ENCODE measurements at regions not wholly inside any gene's neighbourhood (a gene's known extent, or its start where the extent isn't known, plus 50 kb on each side); places are given as distances from the start of the nearest gene placed in this dataset.

DNA sequence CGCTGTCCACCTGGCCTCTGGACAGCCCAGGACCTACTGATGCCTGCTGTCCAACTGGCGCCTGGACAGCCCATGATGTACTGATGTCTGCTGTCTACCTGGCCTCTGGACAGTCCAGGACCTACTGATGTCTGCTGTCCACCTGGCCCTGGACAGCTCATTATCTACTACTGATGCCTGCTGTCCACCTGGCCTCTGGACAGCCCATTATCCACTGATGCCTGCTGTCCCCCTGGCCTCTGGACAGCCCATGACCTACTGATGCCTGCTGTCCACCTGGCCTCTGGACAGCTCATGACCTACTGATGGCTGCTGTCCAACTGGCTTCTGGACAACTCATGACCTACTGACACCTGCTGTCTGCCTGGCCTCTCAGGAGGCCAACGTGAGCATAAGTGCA is 208.1 kb downstream of the TEX29 start:
- no peak for ATAC-seq
- H3K36me3 Mint-ChIP-seq: no peaks in the 10 kb centered on the region
- H3K27me3 Mint-ChIP-seq: peaks cover 14 to 31% (median 22%) of the 10 kb centered on the region in 5 donors
- peaks cover 0 to 4% (median 1%) of the 10 kb centered on the region in 4 donors for H3K4me1 Mint-ChIP-seq
- no peak overlapping the region for H3K4me3 Mint-ChIP-seq
- POLR2A ChIA-PET: no interaction called here
- no peak for DNase-seq
- H3K9me3 Mint-ChIP-seq: no peaks in the 10 kb centered on the region
- no peak overlapping the region for H3K27ac Mint-ChIP-seq

DNA sequence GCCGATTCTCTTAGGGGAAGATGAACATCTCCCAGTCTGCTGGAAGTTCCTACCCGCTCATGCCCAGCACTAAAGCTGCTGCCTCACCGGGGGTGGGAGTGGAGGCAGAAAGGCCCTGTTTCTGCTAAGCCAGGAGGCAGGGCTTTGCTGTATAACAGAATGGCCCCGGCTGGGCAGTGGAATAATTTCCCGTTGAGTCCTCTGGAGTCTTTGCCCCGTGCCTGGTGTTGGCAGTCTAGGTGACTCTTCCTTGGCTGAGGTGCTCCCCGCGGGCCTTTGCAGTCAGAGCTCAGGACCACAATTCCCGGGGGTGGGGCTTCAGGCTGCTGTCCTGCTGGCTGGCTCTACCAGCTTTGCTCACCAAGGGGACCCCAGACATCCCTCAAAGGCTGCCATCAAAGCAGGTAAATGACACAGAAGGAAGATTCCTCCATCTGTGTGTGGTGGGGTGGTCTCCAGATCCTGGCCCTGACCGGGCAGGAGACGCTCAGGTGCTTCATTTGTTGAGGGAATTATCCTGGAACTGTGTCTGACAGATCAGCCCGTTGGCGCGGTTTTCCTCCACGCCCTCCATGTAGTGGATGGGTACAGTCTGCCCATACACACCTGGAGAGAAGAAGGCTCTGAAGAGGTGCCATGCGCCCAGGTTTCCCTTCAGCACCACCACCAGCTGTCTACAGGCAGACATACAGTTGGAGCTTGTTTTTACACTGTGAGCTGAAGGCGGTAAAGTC is 209.9 kb downstream of the TEX29 start:
- Mint-ChIP-seq H3K9me3 (no peaks in the 10 kb centered on the region), H3K4me1 (peaks cover 3 to 8% (median 5%) of the 10 kb centered on the region in 4 donors), H3K27ac (no peak overlapping the region), H3K36me3 (no peaks in the 10 kb centered on the region), H3K4me3 (no peak overlapping the region), H3K27me3 (peaks cover 17 to 46% (median 24%) of the 10 kb centered on the region in 5 donors)
- ATAC-seq: no peak
- no peak for DNase-seq
- POLR2A ChIA-PET: no interaction called here

DNA sequence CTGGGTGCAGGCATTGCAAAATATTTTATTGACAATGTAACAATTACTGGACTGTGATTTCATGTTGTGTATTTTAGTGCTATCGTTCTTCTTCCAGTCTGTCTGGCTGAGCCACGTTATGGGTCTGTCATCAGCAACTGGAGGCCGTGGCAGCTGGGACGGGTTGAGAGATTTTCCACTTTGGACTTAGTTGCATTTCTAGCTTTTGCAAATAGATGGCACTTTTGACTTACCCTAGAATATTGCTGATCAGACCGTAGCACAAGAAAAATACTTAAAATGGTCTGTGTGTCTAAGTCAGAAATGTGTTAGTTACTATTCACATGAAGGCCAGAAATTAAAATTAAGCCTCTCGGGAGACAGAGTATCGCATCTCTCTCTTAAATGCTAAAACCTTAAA is 211.1 kb downstream of the TEX29 start:
- ATAC-seq (no peak), DNase-seq (no peak)
- Mint-ChIP-seq H3K4me1 (peaks cover 3 to 17% (median 9%) of the 10 kb centered on the region in 4 donors), H3K36me3 (no peaks in the 10 kb centered on the region), H3K27ac (no peak overlapping the region), H3K4me3 (no peak overlapping the region), H3K9me3 (no peaks in the 10 kb centered on the region), H3K27me3 (peaks cover 19 to 58% (median 29%) of the 10 kb centered on the region in 5 donors)
- POLR2A ChIA-PET: no interaction called here

DNA sequence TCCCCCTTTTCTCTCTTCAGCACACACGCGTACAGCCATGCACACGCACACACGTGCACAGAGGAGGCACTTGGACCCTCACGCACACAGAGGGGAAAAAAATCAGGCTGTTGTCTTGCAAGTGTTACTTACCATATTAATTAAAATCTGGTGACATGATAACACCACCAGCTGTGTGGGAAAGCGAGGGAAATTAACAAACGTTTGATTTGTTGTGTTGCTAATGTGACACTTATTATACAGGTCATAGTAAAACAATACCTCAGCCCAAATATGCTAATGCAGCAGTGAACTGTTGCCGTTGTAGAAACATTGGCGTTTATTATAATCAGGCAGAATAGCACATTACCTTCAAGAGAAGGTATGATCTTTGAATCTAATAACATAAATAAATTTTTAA is 211.7 kb downstream of the TEX29 start:
- peaks cover 19 to 64% (median 34%) of the 10 kb centered on the region in 5 donors for H3K27me3 Mint-ChIP-seq
- POLR2A ChIA-PET: no interaction called here
- no peak for ATAC-seq
- H3K4me1 Mint-ChIP-seq: peaks cover 3 to 17% (median 9%) of the 10 kb centered on the region in 4 donors
- no peak overlapping the region for H3K27ac Mint-ChIP-seq
- H3K36me3 Mint-ChIP-seq: no peaks in the 10 kb centered on the region
- no peak for DNase-seq
- H3K9me3 Mint-ChIP-seq: no peaks in the 10 kb centered on the region
- no peak overlapping the region for H3K4me3 Mint-ChIP-seq

DNA sequence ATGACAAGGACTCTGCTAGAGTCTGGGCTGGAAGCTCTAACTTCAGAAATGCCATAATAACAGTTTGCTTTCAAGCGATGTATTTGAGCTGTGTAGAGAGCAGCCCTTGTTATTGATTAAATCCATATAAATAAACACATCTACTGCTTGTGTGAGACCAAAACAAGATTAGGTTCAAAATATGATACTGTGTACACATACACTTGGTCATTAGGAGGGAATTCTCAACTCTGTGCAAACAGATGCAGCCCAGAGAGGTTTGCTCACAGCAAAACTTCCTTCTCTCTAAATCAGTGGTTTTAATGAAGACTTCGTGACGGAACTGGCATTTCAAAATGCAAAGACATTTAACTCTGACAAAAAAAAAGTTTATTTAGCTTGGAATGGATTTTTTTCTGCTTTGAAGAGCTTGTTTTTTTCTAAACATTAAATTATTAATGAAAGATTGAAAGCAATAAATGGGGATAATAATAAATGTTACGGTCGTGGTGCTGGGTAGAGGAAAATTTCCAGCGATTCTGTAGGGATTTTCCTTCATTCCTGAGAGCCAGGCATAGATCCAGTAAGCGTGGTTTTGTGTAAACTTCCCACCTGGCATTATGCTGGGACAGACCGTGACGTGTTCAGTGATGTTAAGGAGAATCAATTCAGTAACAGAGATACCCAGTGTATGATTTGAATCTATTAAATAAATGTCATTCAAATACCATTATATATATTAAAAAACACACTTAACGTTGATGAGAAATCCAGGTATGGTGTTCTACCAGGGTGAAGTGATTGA is 213.7 kb downstream of the TEX29 start:
- no peak for DNase-seq
- ATAC-seq: no peak
- POLR2A ChIA-PET: no interaction called here

DNA sequence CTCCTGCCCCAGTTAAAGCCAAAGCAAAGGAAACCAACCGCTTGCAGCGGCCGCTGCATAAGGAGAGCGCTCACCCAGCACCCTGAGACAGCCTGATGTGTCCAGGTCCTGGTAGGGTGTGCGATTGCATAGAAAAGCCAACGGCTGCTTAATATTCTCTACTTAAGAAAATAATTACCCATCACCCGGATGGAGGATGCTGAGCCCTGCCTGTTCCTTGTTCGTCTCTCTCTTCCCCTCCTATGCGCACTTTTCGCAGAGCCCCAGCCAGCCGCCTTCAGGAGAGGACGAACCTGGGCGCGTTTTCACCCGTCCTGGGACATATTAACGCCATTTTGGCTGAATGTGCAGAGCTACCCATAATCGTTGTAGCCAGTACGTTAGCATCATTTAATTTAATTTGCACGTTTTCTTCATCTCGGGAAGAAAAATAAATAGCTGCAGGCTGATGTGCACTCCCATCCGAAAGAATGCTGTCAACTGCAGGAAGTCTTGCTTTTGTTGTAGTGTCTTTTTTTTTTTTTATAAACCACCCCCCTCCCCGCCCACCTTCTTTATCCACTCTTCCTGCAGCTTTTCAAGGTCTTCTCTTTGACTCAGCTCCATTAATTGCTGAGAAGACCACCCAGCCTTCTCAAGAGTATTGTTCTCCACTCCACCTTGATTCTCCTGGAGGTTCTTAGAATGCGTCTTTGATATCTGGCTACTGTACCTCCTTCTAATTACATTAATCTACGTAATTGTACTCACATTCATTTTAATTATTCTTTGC is 214.5 kb downstream of the TEX29 start:
- DNase-seq (no peak), ATAC-seq (no peak)
- POLR2A ChIA-PET: no interaction called here
- peaks cover 19 to 76% (median 43%) of the 10 kb centered on the region in 5 donors for H3K27me3 Mint-ChIP-seq
- H3K4me3 Mint-ChIP-seq: peak overlapping the region in 9 of 10 donors; percentile 7 to 79 (median 46)
- no peaks in the 10 kb centered on the region for H3K36me3 Mint-ChIP-seq
- no peak overlapping the region for H3K27ac Mint-ChIP-seq
- peaks cover 0 to 17% (median 7%) of the 10 kb centered on the region in 4 donors for H3K4me1 Mint-ChIP-seq
- H3K9me3 Mint-ChIP-seq: no peaks in the 10 kb centered on the region

More for the DNA sequence above, 213.7 kb downstream of the TEX29 start:
- Mint-ChIP-seq H3K27ac (no peak overlapping the region), H3K36me3 (no peaks in the 10 kb centered on the region), H3K9me3 (no peaks in the 10 kb centered on the region), H3K27me3 (peaks cover 19 to 75% (median 40%) of the 10 kb centered on the region in 5 donors), H3K4me1 (peaks cover 3 to 17% (median 9%) of the 10 kb centered on the region in 4 donors), H3K4me3 (peak overlapping the region in 1 of 10 donors; percentile 69)

DNA sequence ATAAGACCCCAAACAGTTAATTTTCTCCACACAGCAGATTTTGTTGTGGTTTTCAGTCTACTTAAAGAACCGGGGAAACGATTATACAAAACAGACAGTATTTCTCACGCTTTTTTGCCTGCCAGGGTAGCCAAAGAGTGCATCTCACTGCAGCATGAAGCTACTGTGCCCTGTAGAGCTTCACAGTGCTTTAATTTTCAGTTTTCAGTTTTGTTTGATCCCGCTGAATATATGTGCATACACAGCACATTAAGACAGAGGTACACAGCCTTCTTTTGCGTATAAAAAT is 215.0 kb downstream of the TEX29 start:
- no peak overlapping the region for H3K27ac Mint-ChIP-seq
- H3K27me3 Mint-ChIP-seq: peaks cover 21 to 79% (median 44%) of the 10 kb centered on the region in 5 donors
- peaks cover 0 to 17% (median 7%) of the 10 kb centered on the region in 4 donors for H3K4me1 Mint-ChIP-seq
- H3K9me3 Mint-ChIP-seq: no peaks in the 10 kb centered on the region
- POLR2A ChIA-PET: no interaction called here
- no peaks in the 10 kb centered on the region for H3K36me3 Mint-ChIP-seq
- no peak for DNase-seq
- ATAC-seq: no peak
- H3K4me3 Mint-ChIP-seq: peak overlapping the region in 5 of 10 donors; percentile 46 to 79 (median 65)

DNA sequence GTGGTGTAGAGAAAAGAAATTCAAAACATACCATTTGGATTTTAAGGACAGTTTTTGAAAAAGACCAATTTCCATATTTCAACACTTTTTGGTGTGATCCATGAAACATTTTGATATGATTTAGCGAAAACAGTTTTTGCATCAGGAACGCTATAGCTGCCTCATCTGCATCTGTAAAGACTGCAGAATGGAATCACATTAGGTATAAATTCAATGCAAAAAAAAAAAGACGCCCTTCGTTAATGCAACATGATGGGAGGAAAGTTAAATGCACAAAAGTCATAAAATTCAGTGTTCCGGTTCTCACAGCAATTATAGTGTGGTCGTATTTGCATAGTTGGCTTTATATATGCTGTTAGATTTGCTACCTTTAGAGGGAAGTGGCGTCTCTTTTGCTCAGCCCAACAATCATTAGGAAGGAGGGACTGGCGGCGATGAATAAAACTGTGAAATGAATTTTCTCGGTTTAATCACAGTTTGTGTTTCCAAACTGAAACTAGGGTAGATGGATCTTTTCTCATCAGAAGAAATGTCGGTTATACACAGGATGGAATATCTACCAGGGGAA is 215.7 kb downstream of the TEX29 start:
- H3K27me3 Mint-ChIP-seq: peaks cover 21 to 81% (median 41%) of the 10 kb centered on the region in 5 donors

DNA sequence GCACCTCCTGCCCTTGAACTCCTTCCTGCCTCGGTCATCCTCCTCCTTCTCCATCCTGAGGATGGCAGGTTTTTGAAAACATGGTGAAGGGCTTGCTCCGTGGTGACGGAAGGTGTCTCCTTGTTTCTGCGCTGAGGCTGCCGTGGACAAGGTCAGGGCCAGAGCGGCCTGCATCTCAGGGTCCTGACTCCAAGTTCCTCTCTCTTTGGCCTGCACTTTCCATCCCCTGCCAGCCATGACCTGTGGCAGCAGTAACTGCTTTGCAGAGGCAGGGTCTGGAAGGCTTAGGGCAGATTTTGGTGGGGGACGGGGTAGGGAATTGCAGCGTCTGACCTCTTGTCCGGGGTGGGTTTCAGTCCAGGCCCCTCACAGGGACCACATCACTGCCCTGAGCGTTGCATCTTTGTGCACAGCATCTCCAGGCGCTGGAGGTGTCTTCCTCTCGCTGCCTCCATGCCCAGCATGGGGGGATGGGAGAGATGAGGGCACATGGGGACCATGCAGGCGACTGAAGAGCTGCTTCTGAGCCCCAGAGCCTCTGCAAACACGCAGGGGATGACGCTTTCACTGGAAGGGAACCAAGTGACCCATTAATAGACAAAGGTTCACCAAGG is 216.8 kb downstream of the TEX29 start:
- H3K4me1 Mint-ChIP-seq: peaks cover 0 to 17% (median 7%) of the 10 kb centered on the region in 4 donors
- H3K4me3 Mint-ChIP-seq: no peak overlapping the region
- no peaks in the 10 kb centered on the region for H3K9me3 Mint-ChIP-seq
- peak overlapping the region in 1 of 10 donors; percentile 42 for H3K27ac Mint-ChIP-seq
- H3K36me3 Mint-ChIP-seq: no peaks in the 10 kb centered on the region
- no peak for DNase-seq
- H3K27me3 Mint-ChIP-seq: peaks cover 11 to 71% (median 36%) of the 10 kb centered on the region in 5 donors
- no peak for ATAC-seq
- POLR2A ChIA-PET: no interaction called here

More for the DNA sequence above, 215.7 kb downstream of the TEX29 start:
- DNase-seq: no peak
- no peak overlapping the region for H3K27ac Mint-ChIP-seq
- H3K4me3 Mint-ChIP-seq: no peak overlapping the region
- POLR2A ChIA-PET: no interaction called here
- peaks cover 0 to 17% (median 7%) of the 10 kb centered on the region in 4 donors for H3K4me1 Mint-ChIP-seq
- no peak for ATAC-seq
- H3K9me3 Mint-ChIP-seq: no peaks in the 10 kb centered on the region
- H3K36me3 Mint-ChIP-seq: no peaks in the 10 kb centered on the region

DNA sequence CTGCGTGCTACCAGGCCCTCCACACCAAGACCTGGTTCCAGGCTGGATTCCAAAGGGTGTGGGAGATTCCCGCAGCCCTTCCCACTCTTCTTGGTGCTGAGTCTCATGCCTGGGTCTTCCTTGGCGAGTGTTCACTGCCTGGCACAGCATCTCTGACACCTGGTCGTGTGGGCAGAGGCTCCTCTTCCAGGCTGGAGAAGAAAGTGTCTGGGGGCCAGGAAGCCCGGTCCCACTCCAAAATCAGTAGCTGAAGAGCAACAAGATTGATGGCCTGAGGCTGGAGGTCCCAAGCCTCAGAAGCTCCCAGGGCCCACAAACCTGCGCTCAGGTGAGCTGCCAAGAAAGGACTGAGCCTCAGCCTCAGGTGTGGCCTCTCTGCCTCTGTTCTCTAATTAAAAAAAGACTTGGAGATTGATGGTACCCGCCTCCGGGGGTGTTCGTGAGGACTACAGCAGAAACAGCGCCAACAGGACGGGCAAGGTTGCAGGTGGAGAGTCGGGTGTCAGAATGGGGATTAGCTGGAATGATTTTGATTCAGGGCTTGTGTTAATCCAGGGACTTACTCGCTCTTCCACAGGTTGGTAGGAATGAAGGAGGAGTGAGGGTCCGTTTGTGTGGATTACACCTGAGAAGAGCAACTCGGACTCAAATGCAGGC is 217.5 kb downstream of the TEX29 start:
- peaks cover 10 to 68% (median 34%) of the 10 kb centered on the region in 5 donors for H3K27me3 Mint-ChIP-seq
- ATAC-seq (no peak), DNase-seq (no peak)
- no peak overlapping the region for H3K27ac Mint-ChIP-seq
- POLR2A ChIA-PET: no interaction called here
- H3K9me3 Mint-ChIP-seq: no peaks in the 10 kb centered on the region
- peaks cover 0 to 17% (median 7%) of the 10 kb centered on the region in 4 donors for H3K4me1 Mint-ChIP-seq
- H3K4me3 Mint-ChIP-seq: no peak overlapping the region
- no peaks in the 10 kb centered on the region for H3K36me3 Mint-ChIP-seq

DNA sequence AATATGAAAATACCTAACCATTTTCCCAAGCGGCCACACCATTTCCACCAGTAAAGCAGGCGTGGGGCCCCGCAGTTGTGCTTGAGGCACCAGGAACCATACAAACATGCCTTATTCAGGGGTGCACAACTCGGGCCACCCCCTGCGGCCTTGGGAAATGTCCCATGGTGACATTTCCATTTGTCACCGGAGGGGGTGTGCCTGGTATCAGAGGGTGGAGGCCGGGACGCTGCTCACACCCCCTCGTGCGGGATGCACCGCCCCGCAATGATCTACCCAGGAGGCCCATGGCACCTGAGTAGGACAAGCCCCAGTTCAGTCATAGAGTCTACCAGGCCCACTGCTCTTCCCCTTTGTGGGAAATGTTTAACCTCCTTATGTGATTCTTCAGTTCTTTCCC is 218.8 kb downstream of the TEX29 start:
- POLR2A ChIA-PET: no interaction called here
- ATAC-seq (no peak), DNase-seq (no peak)
- Mint-ChIP-seq H3K4me1 (peaks cover 0 to 17% (median 7%) of the 10 kb centered on the region in 4 donors), H3K4me3 (no peak overlapping the region), H3K27ac (no peak overlapping the region), H3K27me3 (peaks cover 8 to 59% (median 31%) of the 10 kb centered on the region in 5 donors), H3K9me3 (peaks cover 0 to 3% (median 0%) of the 10 kb centered on the region in 9 donors), H3K36me3 (no peaks in the 10 kb centered on the region)

Measured in naive thymus-derived CD8-positive, alpha-beta T cell (primary cell).